GM23248 (cell line): ENCODE measurements at regions not wholly inside any gene's neighbourhood (a gene's known extent, or its start where the extent isn't known, plus 50 kb on each side); places are given as distances from the start of the nearest gene placed in this dataset.

Experiments used
- DNase-seq: peaks from one replicate; pipeline ENCODE4 v3.0.0-alpha.2; 2015
- H2AFZ ChIP-seq: fragments of 200-600 bp; sonication (generic); 2 replicates; pipeline ENCODE4 v1.6.1; 2016; ENCODE audit warnings: antibody characterized with exemption
- H3F3A ChIP-seq: fragments of 200-600 bp; sonication (generic); 2 replicates; pipeline ENCODE4 v1.6.1; 2016; ENCODE audit warnings: mild to moderate bottlenecking, antibody characterized with exemption, mixed run types; ENCODE audit not compliant: insufficient read depth
- H3K27ac ChIP-seq: fragments of 200-600 bp; sonication (generic); 2 replicates; pipeline ENCODE4 v1.5.1; 2016; ENCODE audit warnings: mild to moderate bottlenecking
- H3K27me3 ChIP-seq: fragments of 200-600 bp; sonication (generic); replicated peaks from 2 replicates; pipeline ENCODE4 v1.6.1; 2016; ENCODE audit warnings: mild to moderate bottlenecking; ENCODE audit not compliant: insufficient read depth
- H3K36me3 ChIP-seq: fragments of 200-600 bp; sonication (generic); 2 replicates; pipeline ENCODE4 v1.6.1; 2016; ENCODE audit warnings: low read depth, mild to moderate bottlenecking
- H3K4me1 ChIP-seq: fragments of 200-600 bp; sonication (generic); 2 replicates; pipeline ENCODE4 v1.6.1; 2016; ENCODE audit warnings: mild to moderate bottlenecking; ENCODE audit not compliant: insufficient read depth
- H3K4me2 ChIP-seq: fragments of 200-600 bp; sonication (generic); one replicate; pipeline ENCODE4 v1.6.1; 2016; ENCODE audit warnings: mild to moderate bottlenecking; ENCODE audit not compliant: unreplicated experiment
- H3K4me3 ChIP-seq: fragments of 200-600 bp; sonication (generic); 2 replicates; pipeline ENCODE4 v1.5.1; 2016; ENCODE audit warnings: mild to moderate bottlenecking
- H3K79me2 ChIP-seq: fragments of 200-600 bp; sonication (generic); 2 replicates; pipeline ENCODE4 v1.6.1; 2016; ENCODE audit warnings: mild to moderate bottlenecking; ENCODE audit not compliant: insufficient read depth
- H3K9ac ChIP-seq: fragments of 200-600 bp; sonication (generic); 2 replicates; pipeline ENCODE4 v1.6.1; 2016; ENCODE audit warnings: mild to moderate bottlenecking
- H3K9me2 ChIP-seq: fragments of 200-600 bp; sonication (generic); 2 replicates; pipeline ENCODE4 v1.6.1; 2016; ENCODE audit warnings: mixed run types, mild to moderate bottlenecking, moderate library complexity; ENCODE audit not compliant: insufficient read depth
- H3K9me3 ChIP-seq: fragments of 200-600 bp; sonication (generic); one replicate; pipeline ENCODE4 v1.6.1; 2017; ENCODE audit warnings: low read depth
- H4K20me1 ChIP-seq: fragments of 200-600 bp; sonication (generic); 2 replicates; pipeline ENCODE4 v1.6.0; 2016; ENCODE audit not compliant: insufficient read depth
- EZH2 ChIP-seq: fragments of 200-600 bp; sonication (generic); IDR thresholded peaks from 2 replicates; pipeline ENCODE4 v1.6.1; 2018; ENCODE audit warnings: antibody characterized with exemption, mild to moderate bottlenecking; ENCODE audit not compliant: insufficient read depth, poor library complexity, severe bottlenecking
- EZH2phosphoT487 ChIP-seq: fragments of 200-600 bp; sonication (generic); IDR thresholded peaks from 2 replicates; pipeline ENCODE4 v1.6.1; 2018; ENCODE audit warnings: antibody characterized with exemption, moderate library complexity, mild to moderate bottlenecking, low read depth; ENCODE audit not compliant: insufficient read depth
- WGBS, 2 experiments: methylation state at CpG; one replicate each; pipeline ENCODE4 v1.1.6; 2015 to 2017; ENCODE audit warnings: low lambda C conversion rate in 2 of 2, low coverage in 1 of 2; ENCODE audit errors: missing lambda C conversion rate in 2 of 2; 5-methylcytosine and 5-hydroxymethylcytosine counted together
- in situ Hi-C: fragments of 300-500 bp; cut with MboI; formaldehyde crosslinking; loops from 2 replicates; pipeline ENCODE4 v1.15.0; 2020

DNA sequence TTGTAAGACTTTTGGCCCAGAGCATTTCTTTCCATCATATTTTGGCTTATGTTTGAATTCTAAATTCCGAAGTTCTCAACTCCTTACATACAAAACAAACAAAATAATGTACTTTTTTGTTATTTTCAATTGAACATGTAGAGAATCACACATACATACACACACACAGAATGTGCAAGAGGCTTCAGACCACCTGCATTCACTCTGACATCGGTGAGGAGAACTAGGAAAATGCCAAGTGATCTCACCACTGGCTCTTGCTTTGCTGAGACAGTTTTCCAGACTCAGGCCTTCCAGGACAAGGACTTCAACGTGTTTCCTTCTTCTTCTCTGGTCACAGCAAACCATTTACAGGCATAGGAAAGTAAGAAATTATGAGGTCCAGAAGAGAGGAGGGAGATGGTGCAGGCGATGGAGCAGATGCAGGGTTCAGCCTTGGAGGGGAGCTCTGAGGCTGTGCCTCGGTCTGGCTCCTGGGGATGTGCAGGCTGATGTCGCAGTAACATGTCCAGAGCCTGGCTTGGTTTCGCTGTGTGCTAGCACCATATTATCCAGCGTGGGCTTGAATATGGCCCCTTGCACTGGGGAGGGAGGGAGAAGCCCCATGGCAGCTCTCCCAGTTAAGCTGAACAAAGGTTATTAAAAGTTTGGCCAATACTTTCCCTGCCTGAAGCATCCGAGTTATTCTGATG, 93.4 kb downstream of the DACT2 start:
- Histone ChIP-seq H3K4me2 (no peak overlapping the region), H3K36me3 (no peaks in the 10 kb centered on the region), H3K9me2 (no peaks in the 10 kb centered on the region), H3K9ac (no peak overlapping the region), H3K9me3 (no peaks in the 10 kb centered on the region), H3K27ac (no peak overlapping the region), H3K4me1 (no peaks in the 10 kb centered on the region), H3K4me3 (no peak overlapping the region), H3F3A (no peaks in the 10 kb centered on the region), H3K79me2 (no peaks in the 10 kb centered on the region), H2AFZ (no peak overlapping the region), H4K20me1 (no peaks in the 10 kb centered on the region), H3K27me3 (peaks cover 26% of the 10 kb centered on the region)
- in situ Hi-C loops = no loop called here
- WGBS, 2 experiments = 4 to 7% methylated on average over 9 of the region's 9 CpGs
- no peak for TF ChIP-seq EZH2phosphoT487
- no peak for DNase-seq

GRCh38 chr6:168225471-168225911, 94.1 kb downstream of the DACT2 start:
- Histone ChIP-seq H3K4me1 (no peaks in the 10 kb centered on the region), H3K9me2 (no peaks in the 10 kb centered on the region), H3K27me3 (peaks cover 26% of the 10 kb centered on the region), H3K36me3 (no peaks in the 10 kb centered on the region), H3K79me2 (no peaks in the 10 kb centered on the region), H4K20me1 (no peaks in the 10 kb centered on the region), H3K9me3 (no peaks in the 10 kb centered on the region), H3K4me2 (no peak overlapping the region), H2AFZ (no peak overlapping the region), H3K4me3 (no peak overlapping the region), H3K9ac (no peak overlapping the region), H3F3A (no peaks in the 10 kb centered on the region), H3K27ac (no peak overlapping the region)
- 7 to 10% methylated on average over 7 of the region's 7 CpGs for WGBS, 2 experiments
- TF ChIP-seq EZH2 (no peak), EZH2phosphoT487 (no peak)
- peak; percentile 51 for DNase-seq
- in situ Hi-C loops = no loop called here

GRCh38 chr6:168223755-168224154, 95.8 kb downstream of the DACT2 start:
- Histone ChIP-seq H3K9ac (no peak overlapping the region), H3K79me2 (no peaks in the 10 kb centered on the region), H2AFZ (no peak overlapping the region), H3K4me2 (no peak overlapping the region), H3K27ac (no peak overlapping the region), H4K20me1 (no peaks in the 10 kb centered on the region), H3K4me3 (no peak overlapping the region), H3K4me1 (no peaks in the 10 kb centered on the region), H3K9me2 (no peaks in the 10 kb centered on the region), H3K27me3 (peaks cover 26% of the 10 kb centered on the region), H3K9me3 (no peaks in the 10 kb centered on the region), H3F3A (no peaks in the 10 kb centered on the region), H3K36me3 (no peaks in the 10 kb centered on the region)
- in situ Hi-C loops = no loop called here
- TF ChIP-seq EZH2phosphoT487 (no peak), EZH2 (no peak)
- no peak for DNase-seq
- 3 to 5% methylated on average over 1 of the region's 1 CpG for WGBS, 2 experiments

DNA sequence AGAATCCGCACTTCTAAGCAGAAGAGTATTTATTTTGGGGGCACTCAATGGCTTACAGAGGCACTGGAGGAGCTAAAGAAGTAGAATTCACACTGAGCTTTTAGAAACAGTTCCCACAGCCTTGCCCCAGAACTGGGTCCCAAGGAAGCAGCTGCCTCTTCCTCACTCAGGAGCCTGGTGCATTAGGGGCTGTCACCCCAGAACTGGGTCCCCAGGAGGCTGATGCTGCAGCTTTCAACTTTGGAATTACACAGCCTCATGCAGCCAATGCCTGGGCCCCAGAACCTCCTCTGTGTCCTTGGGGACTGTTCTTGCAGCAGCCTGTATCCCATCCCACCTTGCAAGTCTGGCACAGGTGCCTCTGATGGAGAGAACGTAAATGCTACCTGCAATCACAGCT, 96.4 kb downstream of the DACT2 start:
- in situ Hi-C loops = no loop called here
- 36 to 54% methylated on average over 2 of the region's 2 CpGs for WGBS, 2 experiments
- H3F3A ChIP-seq = no peaks in the 10 kb centered on the region
- no peak overlapping the region for H2AFZ ChIP-seq
- peaks cover 20% of the 10 kb centered on the region for H3K27me3 ChIP-seq
- no peak for DNase-seq
- no peaks in the 10 kb centered on the region for H4K20me1 ChIP-seq
- H3K9me3 ChIP-seq = no peaks in the 10 kb centered on the region
- H3K36me3 ChIP-seq = no peaks in the 10 kb centered on the region
- no peak overlapping the region for H3K27ac ChIP-seq
- H3K79me2 ChIP-seq = no peaks in the 10 kb centered on the region
- no peak overlapping the region for H3K4me3 ChIP-seq
- no peaks in the 10 kb centered on the region for H3K9me2 ChIP-seq
- no peak for TF ChIP-seq EZH2phosphoT487
- no peak for TF ChIP-seq EZH2
- H3K9ac ChIP-seq = no peak overlapping the region
- no peak overlapping the region for H3K4me2 ChIP-seq
- no peaks in the 10 kb centered on the region for H3K4me1 ChIP-seq
